Stimulated activated CD4-positive, alpha-beta T cell treated with anti-CD3 and anti-CD28 coated beads, Interleukin-2, amount 100 ng/mL, for 24 hours (primary cell): ENCODE measurements at regions not wholly inside any gene's neighbourhood (a gene's known extent, or its start where the extent isn't known, plus 50 kb on each side); places are given as distances from the start of the nearest gene placed in this dataset.
"Not testable (repeated sequence)": the region's sequence is repeated elsewhere in the genome, so short reads cannot be mapped to it uniquely, and the experiment has no call there.

Experiments used
- DNase-seq, 2 donors: peaks; one replicate each; pipeline ENCODE4 v3.0.0-alpha.2; 2020

DNA sequence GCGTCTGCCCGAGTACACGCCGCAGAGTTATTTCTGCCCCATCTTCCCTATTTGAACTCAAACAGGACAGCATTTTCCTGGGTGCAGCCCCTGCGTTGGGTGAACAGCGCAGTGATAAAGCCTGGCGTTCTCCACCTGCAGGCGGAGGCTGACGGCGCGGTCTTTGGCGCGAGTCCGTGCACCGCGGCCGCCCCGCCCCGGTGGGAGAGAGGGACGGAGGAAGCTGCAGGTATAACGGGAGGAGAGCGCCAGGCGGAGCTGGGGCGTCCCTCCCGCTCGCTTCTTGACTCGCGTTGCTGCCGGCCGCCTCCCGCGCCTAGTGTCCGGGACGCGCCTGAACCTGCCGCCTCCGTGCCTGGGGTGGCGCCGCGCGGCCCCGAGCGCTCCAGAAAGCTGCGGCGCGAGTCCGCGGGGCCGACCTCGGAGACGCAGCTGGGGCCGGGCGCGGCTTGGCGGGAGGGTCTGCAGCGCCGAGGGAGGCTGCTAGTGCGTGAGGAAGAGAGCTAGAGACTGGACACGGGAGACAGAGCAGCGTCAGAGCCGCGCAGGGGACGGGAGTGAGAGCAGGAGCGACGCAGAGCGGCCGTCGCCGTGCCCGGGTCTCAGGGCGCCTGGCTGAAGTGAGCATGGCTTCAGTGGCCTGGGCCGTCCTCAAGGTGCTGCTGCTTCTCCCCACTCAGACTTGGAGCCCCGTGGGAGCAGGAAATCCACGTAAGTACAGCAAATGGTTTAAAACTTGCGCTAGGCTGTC, 140.7 kb downstream of the SPATA31A7 start:
- peak in 1 of 2 donors; percentile 2 for DNase-seq

DNA sequence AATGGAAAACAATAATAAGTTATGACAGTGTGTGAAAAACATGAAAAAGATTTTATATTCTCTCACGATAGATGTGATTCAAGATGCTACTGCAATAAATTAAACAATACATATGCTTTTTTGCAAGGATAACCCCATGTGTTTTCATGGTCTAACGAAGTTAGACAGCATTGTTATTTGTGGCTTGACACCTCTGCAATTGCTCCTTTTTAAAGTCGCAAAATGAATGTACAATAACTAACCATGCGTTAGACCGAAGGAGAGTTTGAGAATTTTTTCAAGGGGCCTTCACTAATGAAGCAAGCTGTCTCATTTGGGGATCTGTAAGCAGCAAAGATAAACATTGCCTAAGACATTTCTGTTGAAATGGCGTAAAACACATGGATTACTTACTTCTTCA, 167.1 kb downstream of the SPATA31A7 start:
- DNase-seq = not testable (repeated sequence)

DNA sequence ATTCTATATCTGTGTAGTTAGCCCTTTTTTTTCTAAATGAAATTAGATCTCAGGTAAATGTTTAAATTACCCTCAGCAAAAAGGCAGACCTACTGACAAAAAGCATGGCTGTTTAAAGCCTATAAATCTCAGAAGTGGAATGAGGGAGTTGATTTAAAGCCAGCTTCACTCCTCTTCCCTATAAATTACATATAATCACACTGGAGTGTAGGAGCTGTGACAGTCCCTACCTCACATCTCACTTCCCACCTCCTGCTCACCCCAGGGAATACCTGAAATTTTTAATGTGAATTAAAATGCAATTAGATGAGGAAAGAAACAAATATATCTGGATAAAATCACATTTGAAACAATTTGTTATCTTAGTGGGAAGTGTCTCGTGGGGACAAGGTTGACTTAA, 184.6 kb downstream of the SPATA31A7 start:
- DNase-seq = not testable (repeated sequence)

DNA sequence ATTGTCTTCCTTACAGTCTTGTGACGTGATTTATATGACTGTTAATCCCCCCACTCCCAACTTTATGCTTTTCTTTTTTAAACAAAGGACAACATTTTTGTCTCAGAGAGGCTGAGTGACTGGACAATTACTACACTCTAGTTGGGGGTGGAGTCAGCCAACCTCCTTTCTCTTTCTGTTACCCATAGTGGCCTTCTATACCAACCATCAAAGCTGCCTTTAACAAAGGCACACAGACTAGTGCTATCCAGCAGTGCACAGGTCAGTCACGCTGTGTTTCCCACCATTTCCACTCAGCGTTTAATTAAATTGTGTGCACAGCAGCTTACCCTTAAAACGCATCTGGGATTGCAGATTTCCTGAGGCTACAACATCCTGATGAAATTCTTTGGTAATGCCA, 186.3 kb downstream of the SPATA31A7 start:
- not testable (repeated sequence) for DNase-seq

DNA sequence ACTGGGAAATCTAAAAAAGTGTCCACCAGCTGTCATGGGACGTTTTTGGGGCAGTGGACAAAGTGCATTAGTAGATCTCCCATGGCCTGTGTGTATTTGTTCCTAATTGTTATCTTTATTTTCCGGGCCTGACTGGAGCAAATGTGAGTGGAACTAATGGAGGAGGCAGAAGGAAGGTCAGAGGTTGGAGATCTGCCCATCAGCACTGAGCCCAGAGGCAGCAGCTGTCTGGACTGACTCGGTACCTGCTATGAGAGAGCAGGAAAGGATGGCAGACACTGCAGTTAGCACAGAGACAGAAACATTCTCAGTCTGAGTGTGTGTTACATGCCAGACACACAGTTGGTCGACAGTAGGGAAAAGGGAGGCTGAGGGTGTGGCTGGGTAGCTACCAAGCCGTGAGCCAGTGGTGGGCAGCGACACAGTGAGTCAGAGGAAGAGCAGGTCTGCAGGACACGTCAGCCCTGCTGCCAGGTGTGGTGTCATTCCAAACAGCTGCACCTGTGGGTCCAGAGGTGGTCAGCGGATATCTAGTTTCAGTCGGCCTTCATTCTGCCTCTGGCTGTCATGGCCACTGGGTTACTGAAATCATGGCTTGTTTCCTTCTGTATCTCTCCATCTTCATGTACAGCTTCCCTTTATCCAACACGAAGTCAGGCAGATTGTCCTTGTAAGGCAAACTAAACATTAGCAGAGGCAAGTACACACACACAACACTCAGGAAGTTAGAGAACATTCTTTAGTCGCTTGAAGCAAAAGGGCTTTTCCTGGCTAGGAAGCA, 196.4 kb downstream of the SPATA31A7 start:
- not testable (repeated sequence) for DNase-seq

DNA sequence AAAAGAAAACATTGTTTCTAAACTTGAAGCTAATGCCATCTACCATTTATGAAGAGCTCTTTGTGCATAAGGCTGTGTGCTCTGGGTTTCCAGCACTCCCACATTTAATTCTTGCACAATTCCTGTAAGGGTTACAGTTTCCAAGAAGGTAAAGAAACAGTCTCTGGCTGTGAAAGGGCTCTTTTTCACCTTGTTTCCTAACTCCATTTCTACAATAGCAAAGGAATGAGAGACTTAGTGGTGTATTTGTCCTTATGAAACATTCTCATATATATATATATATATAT, 196.9 kb downstream of the SPATA31A7 start:
- not testable (repeated sequence) for DNase-seq

DNA sequence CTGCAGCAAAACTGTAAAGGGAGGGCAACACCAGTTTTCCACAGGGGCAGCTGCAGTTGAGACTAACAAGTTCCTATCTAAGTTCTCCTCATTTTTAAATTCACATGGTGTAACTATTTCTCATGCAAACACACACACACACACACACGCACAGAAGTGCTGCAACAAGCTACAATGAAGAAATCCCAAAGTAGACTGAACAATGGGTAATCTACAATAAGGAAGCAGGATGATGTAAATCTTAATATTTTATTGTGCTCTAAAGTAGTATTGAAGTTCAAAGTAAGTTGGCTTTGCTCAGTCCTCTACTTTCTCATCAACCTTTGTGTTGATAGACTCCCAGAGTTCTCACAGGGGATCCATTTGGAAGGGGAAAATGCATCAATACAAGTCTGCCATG, 212.9 kb downstream of the SPATA31A7 start:
- not testable (repeated sequence) for DNase-seq

DNA sequence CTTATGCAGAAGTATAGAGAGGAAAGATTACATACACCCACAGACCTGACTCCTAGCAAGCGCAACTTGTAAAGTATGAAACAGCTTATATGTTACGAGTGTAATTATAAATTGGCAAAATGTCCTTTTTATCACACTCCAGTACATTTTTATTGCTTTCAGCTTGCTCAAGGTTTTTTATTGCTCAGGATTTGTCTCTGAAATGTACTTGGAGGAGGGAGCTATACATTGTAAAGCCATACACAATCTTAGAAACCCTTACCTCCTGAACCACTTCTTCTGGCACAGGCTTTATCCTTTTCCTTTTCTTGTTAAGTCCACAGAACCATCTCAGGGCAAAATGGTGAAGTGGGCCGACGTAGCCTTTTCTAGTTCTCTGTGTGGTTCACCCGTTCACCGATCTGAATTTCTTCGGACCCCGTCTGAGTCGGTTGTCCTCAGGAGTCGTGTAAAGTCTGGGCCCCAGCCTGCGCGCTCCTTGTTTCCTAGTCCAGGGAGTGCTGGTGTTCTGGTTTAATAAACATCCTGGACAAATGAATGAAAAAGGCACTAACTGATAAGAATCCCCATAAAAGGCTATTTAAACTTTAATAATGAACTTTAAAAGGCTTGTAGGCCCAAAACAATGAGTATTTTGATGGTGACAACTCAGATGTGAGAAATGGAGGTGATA, 222.2 kb downstream of the SPATA31A7 start:
- DNase-seq = not testable (repeated sequence)

DNA sequence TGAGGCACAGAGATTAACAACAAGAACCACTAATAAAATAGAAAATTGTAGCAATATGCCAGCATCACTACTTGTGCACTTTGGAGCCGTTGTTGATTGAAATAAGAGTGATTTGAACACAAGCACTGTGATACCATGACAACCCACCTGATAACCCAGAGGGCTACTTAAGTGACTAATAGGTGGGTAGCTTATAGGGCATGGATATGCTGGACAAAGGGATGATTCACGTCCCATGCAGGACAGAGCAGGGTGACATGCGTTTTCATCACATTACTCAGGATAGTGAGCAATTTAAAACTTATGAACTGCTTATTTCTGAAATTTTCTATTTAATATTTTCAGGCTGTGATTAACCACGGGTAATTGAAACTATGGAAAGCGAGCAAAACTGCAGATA, 222.9 kb downstream of the SPATA31A7 start:
- not testable (repeated sequence) for DNase-seq

DNA sequence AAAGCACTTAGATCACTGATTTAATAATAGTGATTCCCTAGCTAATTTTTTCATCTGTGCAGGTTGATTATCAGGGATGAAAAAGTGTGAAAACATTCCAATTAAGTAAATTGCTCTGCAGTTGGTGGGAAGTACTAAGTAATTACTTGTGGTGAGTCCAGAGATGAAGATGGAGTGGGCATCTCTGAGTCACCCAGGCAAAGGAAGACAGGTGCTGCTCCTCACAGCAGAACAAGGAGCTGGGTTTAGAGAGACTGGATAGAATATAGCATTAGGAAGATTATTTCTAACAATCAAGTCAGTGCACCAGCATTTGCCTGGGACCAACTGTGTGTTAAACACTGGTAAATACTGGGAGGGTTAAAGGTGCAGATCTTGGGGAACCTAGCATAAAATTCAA, 228.3 kb downstream of the SPATA31A7 start:
- DNase-seq = not testable (repeated sequence)

DNA sequence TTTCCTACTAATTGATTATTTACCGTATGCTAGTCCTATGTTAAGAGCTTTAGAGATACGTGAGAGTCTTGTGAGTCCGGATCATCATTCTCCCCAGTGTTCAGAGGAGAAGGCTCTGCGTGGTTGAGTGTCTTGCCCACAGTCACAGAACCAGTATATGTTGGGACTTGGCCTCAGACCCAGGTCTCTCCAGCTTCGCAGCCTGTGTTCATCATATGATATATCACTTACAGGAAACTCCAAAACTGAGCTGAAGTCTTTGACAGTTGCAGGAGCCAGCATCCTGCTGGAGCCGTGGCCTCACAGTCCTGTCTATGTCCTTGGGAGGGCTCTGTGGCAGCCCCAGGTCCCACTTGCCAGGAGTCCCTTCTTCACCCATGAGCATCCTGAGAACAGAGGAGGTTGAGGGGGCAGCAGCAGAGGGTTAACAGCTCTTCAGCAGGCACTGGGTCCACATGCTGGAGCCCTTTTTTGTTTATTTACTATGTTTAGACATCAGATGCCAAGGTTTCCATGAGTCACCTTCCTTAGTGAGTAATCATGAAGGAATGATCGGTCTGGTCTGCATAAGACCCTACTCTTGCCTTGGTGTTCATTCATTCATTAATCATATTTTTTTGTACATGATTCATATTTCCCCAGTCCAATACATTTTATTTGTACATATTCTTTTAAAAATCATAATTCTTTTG, 230.6 kb downstream of the SPATA31A7 start:
- DNase-seq = not testable (repeated sequence)

DNA sequence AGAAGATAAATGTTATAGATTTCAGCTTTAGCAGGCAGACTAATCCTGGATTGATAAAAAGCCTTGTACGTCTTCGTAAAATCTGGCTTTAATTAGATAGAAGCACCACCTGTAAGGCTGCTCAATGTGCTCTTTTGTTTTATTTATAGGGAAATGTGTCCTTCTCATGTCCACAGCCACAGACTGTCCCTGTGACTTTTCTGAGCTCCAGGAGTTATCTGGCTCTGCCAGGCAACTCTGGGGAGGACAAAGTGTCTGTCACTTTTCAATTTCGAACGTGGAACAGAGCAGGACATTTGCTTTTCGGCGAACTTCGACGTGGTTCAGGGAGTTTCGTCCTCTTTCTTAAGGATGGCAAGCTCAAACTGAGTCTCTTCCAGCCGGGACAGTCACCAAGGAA, 257.4 kb downstream of the SPATA31A7 start:
- DNase-seq = not testable (repeated sequence)

DNA sequence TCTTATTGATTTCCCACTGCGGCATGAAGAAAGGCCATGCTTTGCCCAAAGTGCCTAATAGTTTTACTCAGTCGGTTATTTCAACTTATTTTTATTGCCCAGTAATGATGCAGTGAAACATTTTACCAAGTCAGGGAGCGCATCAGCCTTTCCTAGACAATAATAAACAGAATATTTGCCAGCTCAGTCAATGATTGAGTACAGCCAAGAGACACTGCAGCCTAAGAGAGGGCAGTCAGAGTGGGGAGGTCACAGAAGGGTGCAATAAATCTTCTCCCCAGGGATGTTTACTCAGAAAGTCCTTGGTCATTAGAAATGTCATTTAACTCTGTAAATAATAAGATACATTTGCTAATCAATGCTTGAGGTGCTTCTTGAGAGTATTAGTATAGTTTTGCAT, 271.0 kb downstream of the SPATA31A7 start:
- not testable (repeated sequence) for DNase-seq
